ENCODE measurements at regions not wholly inside any gene's neighbourhood (a gene's known extent, or its start where the extent isn't known, plus 50 kb on each side); places are given as distances from the start of the nearest gene placed in this dataset.

DNA sequence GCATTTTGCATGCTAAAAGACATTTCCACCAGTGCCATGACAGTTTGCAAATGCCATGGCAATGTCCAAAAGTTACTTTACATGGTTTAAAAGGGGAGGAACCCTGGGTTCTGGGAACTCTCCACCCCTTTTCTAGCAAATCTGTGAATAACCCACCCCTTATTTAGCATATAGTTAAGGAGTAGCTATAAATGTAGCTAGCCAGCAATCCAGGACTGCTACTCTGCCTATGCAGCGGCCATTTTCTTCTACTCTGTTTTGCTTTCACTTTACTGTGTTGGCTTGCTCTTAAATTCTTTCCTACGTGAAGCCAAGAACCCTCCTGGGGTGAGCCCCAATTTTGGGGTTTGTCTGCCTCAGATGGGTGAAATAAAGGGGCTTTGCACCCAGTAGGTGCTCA lies 141.0 kb downstream of the PTPN11 start:
- no peak for DNase-seq

DNA sequence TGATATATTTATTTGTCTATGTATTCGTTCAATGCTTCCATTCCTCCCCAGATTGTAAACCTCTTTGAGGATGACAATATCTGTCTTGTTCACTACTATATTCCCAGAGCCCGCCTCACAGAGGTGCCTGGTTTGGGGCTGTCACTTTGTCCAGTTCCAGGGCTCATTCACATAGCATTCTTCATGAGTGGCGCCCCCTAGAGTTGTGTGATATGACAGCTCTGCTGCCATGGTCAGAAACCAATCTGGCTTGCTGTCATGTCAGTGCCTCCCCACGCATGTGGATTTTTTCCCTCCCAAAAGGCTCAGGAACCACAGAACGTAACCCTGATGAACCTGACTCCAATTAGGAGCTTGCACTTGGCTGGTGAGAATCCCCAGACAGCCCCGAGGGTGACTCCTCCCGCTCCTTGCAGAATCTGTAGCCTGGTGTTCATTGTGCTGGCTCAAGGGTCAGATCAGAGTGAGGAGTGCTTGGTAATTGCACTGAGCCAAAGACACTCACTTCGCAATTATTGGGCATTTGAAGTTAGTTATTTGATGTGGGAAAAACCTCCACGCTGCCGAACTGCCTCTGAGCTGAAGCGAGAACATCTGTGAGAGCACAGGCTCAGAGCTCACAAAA lies 145.5 kb downstream of the PTPN11 start:
- no peak for DNase-seq

DNA sequence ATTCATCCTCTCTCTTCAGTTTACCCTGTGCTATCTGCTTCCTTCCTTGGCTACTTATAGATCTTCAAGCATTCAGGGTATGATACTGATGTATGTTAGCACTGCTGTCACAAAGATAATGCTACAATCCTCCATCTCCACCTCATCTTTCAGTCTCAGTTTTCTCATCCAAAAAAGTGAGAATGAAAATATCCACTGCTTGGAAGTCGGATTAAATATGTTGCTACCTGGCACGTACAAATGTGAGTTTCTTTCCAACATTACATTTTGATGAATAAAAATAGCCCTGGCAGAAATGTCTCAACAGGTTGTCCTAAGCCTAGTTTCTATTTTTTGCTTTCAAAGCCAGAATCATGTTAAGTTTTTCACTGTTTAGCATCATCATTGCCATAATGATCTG lies 149.9 kb downstream of the PTPN11 start:
- no peak for DNase-seq

DNA sequence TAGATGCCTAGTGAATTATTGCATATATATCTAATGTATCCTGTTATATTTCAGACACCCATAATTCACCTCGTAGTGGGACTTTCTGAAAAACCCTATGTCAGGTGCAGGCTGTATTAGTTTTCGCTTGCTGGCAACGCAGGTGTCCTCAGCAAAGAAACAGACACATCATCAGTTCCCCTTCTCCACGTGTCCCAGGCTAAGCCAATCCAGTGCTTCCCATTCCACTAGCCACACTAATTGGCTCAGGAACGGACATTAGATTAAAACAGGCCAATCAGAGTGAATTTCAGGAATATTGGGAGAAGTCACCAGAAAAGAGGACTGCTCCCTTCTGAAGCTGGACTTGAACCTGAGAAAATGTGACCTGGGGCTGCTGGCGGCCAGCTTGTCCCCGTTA lies 151.3 kb downstream of the PTPN11 start:
- no peak for DNase-seq

DNA sequence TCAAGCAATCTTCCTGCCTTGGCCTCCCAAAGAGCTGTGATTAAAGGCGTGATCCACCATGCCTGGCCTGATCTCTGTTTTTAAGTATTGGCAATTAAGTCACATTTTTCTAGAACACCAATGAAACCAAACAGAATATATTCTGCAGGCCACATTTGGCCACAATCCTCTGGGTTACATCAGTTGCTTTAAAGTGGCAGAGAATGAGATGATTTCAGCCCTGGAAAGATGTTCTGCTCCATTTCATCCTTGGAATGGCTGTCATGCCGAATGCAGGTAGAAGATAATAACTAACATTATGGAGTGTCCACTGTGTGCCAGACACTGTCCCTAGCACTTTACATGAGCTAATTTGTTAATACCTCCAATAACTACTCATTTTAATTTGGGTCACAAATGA lies 154.4 kb downstream of the PTPN11 start:
- no peak for DNase-seq

DNA sequence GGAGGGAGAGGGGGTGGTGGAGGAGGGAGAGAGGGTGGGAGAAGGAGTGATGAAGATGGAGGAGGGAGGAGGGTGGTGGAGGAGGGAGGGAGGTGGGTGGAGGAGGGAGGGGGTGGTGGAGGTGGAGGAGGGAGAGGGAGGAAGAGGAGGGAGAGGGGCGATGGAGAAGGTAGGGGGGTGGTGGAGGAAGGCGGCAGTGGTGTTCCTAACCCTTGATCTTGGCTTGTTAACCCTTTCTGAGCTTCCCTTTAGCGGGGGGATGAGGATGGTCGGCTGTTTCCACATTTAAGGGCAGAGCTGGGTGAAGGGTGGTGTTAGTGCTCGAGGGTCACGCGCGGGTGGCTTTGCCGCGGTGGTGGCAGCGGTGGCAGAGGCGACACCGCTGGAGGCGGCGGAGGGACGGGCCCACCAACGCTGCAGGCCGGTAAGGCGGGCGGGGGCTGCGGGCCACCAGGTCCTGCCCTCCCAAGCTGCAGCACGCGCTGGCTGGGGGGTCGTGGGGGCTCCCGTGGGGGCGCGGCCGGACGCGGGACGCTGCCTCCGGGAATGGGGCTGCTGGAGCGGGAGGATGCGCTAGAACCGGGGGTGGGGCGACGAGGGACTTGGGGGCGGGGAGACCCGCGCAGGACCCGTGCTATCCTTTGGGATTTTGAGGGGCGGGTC lies 156.3 kb downstream of the PTPN11 start:
- DNase-seq, result no peak

DNA sequence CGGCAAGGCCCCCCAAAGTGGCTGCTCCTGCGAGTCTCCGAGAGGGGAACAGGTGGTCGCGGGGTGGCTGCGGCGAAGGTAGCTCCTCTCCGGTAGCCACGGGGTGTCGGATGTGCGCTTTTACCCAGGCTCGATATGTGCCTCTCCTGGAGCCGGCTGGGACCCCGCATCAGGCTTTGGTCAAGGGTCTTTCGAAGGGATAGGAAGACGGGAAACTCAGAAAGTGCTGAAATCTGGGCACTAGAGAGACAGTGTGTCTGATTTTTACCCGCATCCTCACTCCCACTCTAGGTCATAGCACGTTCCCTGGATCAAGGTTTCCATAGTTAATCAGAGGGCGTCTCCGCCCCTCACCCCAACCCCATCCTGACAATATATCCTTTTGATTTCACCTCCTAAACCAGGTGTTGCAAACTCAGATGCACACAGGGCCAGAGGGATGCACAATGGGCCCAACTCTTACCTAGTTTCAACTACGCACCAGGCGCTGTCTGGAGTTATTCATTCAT lies 156.9 kb downstream of the PTPN11 start:
- DNase-seq, result no peak

DNA sequence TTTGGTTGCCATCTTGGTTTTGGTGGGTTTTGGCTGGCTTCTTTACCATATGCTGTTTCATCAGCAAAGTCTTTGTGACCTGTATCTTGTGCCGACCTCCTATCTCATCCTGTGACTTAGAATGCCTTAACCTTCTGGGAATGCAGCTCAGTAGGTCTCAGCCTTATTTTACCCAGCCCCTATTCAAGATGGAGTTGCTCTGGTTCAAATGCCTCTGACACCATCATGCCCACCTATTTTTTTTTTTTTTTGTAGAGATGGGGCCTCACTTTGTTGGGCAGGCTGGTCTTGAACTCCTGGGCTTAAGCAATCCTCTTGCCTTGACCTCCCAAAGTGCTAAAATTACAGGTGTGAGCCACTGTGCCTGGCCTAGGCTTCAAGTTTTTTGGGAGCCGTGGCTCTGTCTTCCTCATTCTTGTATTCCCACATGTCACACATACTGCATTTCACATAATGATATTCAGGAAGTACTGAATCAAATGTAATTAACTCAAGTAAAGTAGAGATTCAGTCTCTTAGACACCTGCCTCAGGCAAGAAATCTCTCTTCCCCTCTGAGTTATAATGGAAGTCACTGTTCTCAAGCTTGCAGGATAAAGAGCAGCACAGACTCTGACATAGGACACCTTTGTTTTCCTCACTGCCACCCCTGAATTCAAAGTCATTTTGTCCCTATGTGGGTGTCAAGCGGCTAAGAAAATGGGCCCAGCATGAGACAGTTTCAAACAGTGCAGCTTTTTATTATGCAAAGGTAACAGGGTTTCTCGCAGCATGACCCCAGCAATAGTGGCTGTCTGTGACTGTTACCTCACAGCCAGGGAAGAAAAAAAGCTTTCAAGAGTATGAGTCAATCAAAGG lies 159.0 kb downstream of the PTPN11 start:
- no peak for DNase-seq

DNA sequence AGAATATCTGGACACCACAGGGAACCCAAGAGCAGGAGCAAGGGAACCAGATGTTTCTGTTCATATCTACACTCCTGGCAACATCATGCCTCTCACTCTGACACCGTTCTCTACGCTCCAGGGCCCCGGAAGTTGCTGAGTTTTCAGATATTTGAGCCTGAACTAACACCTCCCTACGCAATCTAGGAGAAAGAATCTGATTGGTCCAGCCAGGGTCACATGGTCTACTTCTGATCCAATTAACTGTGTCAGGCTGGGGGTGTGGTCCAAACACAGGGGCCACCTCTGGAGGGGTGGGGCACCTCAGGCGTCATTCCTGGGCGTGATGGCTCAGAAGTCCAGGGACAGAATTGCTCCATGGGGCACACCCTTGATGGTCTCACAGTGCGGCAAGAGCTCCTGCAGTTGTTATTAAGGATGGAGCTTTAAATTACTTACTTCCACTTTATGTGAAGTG lies 165.5 kb downstream of the PTPN11 start:
- DNase-seq, result no peak

DNA sequence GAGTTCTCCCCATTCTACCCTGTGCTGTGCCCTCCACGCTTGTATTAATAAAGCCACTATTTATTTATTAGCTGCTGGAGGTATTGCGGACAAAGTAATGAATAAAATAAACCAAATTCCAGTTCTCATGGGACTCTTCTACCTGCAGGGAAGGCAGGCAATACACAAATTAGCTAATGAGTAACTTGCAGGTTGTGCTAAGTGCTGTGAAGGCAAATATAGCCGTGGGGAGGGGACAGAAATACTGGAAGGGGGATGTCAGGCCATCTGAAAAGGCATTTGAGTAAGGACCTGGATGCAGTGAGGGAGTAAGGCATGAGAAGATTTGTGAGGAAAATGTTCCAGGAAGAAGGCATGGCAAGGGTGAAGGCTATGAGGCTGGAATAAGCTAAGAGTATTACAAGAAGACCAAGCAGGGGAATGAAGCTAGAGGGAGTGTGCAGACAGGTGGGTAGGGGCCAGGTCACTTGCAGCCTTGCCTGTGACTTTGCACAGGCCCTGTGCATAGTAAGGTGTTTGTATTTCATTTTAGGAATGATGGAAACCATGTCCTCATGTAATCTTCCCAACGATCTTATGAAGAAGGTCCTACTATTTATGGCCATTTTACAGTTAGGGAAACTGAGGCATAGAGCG lies 167.5 kb downstream of the PTPN11 start:
- no peak for DNase-seq

DNA sequence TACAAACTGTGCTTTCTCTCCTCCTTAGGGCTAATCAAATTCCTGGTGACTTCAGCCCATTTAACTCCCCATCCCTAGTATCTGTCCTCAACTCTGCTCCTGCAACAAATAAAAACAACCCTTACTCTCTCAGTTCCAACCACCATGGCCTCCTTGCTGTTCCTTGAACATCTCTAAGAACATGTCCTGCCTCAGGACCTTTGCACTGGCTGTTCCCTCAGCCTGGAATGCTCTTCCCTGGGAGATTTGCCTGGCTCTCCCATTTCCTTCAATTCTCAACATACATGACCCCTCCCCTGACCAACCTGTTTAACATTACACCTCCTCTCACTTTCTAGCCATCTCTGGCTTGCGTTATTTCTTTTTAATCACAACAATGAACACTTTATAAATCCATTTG lies 170.5 kb downstream of the PTPN11 start:
- no peak for DNase-seq

DNA sequence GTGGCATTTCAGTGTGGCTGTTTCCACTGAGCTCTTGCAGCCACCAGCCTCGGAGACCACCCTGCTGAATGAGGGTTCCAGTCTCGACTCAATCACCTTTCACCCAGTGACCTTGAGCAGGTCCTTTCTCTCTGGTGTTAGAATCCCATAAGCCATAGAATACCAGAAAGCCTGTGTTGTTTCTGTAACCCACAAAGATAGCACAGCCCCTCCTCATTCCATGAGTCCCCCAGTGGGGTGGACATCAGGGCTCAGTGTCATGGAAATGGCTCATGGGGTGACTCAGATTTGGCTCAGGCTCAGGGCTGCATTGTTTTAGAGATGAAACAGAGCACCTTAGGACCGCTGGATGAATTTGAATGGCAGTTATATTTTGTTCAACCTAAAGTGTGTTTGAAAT lies 171.5 kb downstream of the PTPN11 start:
- DNase-seq, result no peak

DNA sequence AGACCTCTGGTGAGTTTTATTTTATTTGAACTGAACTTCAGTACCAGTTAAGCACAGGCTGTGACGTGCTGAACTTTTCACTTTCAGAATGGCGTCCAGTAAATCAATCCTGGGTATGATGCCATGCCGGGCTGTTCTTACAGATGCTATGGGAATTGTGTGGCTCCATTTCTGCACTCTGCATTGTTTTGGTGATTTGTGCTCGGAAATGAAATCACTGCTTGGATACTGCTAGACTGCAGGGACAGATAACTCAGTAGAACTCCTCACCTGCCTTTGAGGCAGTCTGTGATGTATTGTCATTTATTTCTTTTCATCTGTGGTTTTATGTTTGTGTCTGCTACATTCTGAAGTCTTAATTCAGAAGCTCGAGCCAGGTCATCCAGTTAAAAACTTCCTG lies 172.7 kb downstream of the PTPN11 start:
- no peak for DNase-seq

DNA sequence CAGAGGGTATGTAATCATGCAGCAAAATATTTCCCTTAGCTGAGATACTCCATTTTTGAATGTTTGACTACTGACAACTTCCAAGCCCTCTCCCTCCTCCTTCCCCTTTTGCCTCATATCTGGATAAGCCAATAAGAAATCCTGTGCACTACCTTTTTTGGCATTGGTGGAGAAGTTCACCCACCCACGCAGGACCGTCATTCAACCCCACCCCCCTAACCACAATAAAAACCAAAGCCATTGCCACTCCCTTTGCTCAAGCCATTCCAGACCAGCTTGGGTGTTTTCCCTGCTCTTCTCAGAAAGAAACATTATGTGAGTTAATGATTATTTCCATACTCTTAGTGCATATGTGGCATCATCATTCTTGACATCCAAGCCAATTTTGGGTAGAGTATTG lies 176.7 kb downstream of the PTPN11 start:
- DNase-seq, result no peak

DNA sequence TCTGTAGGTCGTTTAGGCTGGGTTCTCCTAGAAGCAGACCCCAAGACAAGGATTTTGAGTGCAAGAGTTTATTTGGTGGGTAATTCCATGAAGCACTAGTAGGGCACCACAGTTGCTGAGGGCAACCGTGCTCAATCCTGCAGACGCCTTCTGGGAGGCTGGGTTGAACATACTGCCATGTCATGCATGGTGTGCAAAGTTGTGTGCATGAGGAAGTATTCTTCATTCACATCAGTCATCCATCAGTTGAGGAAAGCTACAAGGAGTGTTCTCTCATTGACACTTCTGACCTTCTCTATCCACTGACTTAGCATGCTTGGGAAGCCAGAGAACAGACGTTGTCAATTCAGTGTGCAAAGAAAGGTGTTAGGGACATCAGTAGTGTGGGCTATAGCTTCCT lies 179.2 kb downstream of the PTPN11 start:
- no peak for DNase-seq

DNA sequence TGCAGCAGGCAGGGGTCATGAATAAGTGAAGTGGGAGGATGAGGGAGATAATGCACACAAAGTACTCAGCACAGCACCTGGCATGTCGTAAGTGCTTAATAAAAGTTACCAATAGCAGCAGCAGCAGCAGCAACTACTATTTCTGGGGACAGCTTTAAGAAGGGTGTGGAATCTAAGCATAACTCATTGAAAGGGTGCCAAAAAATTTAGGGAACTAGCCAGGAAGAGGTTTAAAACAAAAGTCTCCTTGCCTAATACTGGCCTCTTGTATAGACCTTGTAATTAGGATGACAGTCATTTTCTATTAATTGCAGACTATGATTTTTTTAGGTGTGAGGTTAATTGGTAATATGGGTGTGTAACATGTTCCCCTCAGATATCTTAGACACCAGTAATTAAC lies 179.9 kb downstream of the PTPN11 start:
- no peak for DNase-seq

DNA sequence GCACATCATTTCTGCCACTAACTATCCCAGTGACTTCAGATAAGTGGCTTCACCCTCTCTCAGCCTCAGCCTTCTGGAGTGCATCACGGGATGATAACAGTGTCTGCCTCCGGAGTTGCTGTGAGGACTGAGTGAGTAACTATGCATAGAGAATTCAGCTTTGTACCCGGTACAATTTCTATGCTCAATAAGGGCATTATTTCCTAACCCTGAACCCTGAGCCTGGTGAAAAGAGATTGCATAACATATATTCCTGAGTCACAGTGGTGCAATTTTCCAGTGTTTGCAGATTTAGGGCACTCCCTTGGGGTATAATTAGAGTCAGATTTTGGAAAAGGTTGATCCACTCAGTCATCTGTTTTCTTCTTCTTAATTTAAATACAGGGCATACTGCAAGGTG lies 181.1 kb downstream of the PTPN11 start:
- no peak for DNase-seq

DNA sequence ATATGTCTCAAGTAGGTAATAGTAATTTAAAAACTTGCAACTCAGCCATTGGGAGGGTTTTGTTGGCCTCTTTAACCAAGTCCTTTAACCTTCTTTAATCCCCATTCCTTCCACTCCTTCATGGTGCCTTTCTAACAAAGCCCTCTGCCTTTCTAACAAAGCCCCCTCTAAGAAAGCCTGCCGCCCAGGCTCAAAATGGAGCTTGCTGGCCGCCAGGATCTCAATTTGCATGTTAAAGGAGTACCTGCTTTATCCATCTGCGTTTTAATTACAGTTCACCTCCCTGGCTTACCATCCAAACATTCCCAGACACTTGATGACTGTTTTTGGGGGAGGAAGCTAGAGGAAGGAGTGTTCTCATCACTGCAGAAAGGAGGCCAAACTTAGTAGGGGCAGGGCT lies 183.4 kb downstream of the PTPN11 start:
- DNase-seq, result no peak

DNA sequence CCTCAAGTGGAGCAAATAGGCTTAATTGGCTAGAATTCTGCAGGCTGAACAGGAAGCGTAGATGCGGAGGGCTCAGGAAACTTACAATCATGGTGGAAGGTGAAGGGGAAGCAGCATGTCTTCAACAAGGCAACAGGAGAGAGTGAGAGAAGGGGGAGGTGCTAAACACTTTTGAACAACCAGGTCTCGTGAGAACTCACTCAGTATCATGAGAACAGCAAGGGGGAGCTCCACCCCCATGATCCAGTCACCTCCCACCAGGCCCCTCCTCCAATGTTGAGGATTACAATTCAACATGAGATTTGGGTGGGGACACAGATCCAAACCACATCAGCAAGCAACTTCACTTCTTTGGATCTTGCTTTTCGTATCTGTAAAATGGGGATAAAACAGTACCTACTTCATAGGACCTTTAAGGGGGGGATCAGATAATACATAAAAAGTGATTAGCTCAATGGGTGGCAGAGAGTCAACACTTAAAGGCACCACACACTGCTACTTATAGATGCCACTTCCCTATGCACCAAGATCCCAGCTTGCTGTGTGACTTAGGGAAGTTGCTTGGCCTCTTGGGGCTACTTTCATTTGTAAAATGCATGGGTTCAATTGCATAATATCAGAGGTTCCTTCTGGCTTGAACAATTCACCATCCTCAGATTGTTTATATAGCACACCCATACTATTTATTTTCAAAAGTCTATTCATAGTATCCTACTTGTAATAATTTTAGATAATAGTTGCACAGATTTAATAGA lies 184.8 kb upstream of the RPH3A start:
- no peak for DNase-seq

DNA sequence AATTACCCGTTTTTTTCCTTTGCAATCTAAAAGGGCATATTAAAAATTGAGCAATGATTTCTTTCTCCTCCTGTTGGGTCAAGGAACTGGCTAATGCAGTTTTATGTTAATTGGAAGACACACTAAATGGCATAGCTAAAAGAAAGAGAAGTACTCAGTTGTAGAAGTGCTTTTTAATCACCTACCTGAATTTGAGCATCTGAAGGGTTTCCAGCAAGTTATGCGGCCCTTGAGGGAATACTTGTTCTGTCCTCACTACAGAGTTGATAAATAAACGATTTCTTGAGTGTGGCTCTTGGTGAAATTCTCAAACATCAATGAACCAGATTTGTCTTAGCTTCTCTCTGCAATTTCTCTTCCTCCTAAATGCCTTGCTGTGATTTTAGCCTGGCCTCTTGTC lies 184.1 kb upstream of the RPH3A start:
- DNase-seq, result no peak

DNA sequence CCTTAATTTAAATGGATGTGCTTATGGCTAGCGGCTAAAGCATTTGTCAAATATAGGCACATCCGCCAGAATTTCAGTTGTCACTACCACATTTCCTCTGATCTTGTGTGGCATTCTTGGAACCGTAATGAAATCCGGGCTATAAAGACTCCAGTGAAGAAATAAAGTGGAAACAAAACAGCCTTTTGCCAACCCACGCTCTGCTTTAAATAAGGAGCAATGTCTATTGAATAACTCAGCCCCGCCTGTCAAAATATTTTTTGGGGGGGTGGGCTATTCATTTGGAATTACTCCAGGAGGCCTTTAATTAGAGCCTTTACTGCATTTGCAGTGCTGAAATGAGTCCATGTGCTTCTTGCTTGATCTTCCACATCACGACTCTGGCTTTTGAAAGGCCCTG lies 179.6 kb upstream of the RPH3A start:
- DNase-seq, result no peak

DNA sequence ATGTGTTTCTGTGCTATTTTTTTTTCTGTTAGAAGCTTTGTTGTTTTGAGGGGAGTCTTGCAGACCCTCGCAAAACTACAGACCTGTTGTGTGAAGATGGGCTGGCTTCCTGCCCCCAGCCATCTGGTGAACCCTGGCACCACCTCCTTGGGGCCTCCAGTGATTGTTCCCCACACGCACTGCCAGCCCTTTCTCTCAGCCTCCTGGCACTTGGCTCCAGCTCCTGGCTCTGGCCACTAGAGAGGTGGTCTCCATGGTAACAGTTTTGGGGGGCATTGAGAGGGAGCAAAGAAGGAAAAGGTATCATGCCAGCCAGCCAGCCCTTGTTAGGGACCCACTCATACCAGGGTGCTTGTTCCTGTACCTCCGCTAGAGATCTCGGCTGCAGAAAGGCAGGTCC lies 176.4 kb upstream of the RPH3A start:
- DNase-seq, result no peak

All from hindlimb muscle (tissue), 1 donor.